22Rv1 (cell line): ENCODE measurements at regions not wholly inside any gene's neighbourhood (a gene's known extent, or its start where the extent isn't known, plus 50 kb on each side); places are given as distances from the start of the nearest gene placed in this dataset.

Experiments used
- H3K27ac ChIP-seq: fragments of 450-650 bp; 2 replicates; pipeline ENCODE4 v1.5.1; 2017
- ZFX ChIP-seq: fragments of 450-650 bp; IDR thresholded peaks from 2 replicates; pipeline ENCODE4 v1.6.1; 2017; ENCODE audit warnings: antibody characterized with exemption, borderline replicate concordance
- TF ChIP-seq, protein P1 (sequence below): fragments of 450-650 bp; IDR thresholded peaks from 2 replicates; pipeline ENCODE4 v1.5.1; 2017; ENCODE audit warnings: mild to moderate bottlenecking

DNA sequence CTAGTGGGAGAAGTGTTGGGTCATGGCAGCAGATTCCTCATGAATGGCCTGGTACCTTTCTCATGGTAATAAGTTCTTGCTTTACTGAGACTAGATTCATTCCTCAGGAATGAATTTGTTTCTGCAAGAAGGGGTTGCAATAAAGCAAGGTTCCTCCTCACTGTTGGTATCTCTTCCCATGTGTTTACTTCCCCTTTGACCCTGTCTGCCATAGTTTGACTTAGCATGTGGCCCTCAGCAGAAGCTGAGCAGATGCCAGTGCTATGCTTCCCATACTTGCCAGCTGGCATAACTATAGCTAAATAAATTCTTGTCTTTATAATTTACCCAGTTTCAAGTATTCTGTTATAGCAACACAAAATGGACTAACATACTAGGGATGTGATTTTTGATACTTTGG, 163.6 kb upstream of the COL8A1 start:
- no peak for TF ChIP-seq ZFX
- TF ChIP-seq, protein P1, sequence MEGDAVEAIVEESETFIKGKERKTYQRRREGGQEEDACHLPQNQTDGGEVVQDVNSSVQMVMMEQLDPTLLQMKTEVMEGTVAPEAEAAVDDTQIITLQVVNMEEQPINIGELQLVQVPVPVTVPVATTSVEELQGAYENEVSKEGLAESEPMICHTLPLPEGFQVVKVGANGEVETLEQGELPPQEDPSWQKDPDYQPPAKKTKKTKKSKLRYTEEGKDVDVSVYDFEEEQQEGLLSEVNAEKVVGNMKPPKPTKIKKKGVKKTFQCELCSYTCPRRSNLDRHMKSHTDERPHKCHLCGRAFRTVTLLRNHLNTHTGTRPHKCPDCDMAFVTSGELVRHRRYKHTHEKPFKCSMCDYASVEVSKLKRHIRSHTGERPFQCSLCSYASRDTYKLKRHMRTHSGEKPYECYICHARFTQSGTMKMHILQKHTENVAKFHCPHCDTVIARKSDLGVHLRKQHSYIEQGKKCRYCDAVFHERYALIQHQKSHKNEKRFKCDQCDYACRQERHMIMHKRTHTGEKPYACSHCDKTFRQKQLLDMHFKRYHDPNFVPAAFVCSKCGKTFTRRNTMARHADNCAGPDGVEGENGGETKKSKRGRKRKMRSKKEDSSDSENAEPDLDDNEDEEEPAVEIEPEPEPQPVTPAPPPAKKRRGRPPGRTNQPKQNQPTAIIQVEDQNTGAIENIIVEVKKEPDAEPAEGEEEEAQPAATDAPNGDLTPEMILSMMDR, result no peak
- H3K27ac ChIP-seq, result no peak overlapping the region

DNA sequence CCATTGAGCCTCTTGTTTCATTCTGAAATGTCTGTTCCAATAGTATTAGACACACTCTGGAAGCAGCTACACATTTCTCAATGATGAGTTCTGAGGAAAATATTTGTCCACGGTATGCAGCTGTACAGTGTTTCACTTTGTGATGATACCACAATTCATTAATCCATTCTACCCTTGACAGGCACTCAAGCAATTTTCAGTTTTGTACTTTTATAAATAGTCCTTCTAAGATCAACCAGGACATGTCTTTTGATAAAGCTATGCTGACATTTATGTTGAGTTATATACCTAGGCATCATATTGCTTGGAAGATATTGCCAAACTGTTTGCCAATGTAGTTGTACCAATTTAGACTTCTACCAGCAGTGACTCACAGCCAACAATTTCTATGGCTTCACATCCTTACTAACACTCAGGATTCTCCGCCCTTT, 165.1 kb upstream of the COL8A1 start:
- H3K27ac ChIP-seq, result no peak overlapping the region

DNA sequence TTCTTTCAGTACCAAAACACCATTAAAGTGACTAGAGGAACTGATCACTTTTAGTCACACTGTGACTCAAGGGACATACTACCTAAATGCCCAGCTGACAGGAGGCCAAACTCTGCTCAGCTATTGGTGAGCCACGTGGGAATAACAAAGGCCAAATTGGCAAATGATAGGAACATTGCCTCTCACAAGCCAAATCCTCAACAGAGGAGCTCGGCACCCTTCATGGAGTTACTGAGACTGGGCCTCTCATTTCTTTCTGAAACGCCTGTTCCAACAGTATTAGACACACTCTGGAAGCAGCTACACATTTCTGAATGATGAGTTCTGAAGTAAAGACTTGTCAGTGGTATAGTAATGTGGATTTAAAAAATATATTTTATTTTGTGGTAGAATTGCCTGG, 166.0 kb upstream of the COL8A1 start:
- no peak for TF ChIP-seq ZFX
- TF ChIP-seq, protein P1, result no peak
- H3K27ac ChIP-seq, result no peak overlapping the region

More for the DNA sequence above, 165.1 kb upstream of the COL8A1 start:
- no peak for TF ChIP-seq ZFX
- TF ChIP-seq, protein P1, result no peak

DNA sequence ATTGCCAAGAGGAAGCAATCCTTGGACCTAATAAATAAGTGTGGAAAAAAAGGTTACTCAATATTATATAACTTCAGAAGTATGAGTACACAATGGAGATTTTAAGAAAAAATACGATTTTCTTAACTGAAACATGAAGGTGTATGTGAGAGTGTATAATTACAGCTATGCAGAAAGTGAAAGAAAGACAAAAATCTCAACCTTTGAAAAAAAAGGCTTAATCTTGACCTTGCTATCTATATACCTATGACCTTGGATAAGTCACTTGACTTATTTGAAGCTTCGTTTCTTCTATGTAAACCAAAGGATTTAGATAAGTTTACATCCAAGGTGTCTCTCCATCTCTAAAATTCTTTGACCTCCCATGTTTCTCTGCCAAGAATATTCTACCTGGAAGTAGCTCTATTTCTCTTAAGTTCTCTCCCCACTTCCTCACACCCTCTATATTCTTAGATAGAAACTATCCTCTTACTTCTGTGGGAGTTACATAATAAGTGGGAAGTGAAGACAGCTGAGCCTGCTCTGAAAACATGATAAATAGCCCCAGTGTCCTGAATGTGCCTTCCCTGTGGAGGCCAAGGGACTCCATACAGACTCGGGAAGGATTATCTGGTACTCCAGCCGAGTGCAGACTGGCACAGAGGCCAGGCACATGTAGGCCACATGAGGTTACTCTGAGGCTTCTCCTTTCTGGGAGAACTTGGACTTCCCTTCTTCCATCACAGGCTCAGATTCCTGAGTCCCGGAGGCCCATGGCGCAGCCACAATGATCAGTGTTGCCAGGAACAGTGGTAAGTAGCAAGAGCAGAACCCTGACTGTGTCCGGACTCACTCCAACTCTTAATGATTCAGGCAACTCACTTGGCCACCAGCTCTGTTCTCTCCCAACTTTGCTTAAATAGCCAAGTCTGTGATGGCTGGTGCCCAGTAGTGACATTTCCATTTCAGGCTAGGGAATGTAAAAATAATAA, 166.8 kb upstream of the COL8A1 start:
- TF ChIP-seq, protein P1, result no peak
- TF ChIP-seq ZFX, result no peak
- H3K27ac ChIP-seq, result no peak overlapping the region

DNA sequence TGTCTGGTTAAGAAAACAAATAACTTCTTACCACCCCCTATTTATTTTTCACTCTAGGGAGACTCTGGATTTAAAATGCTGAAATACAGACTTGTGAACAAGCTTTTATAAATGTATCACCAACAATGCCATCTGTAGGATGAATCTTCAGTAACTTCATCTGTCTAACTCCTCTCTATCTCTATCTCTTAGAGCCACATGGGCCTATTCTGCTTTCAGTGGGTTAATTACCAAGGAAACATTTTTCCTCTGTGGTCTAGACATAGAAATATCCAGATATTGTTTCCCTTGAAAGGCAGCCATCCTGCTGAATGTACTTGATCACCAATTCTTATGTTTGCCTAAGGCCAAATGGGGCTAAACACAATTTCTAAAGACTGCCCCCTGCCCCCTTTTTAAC, 167.6 kb upstream of the COL8A1 start:
- TF ChIP-seq, protein P1, result no peak
- no peak for TF ChIP-seq ZFX
- no peak overlapping the region for H3K27ac ChIP-seq

DNA sequence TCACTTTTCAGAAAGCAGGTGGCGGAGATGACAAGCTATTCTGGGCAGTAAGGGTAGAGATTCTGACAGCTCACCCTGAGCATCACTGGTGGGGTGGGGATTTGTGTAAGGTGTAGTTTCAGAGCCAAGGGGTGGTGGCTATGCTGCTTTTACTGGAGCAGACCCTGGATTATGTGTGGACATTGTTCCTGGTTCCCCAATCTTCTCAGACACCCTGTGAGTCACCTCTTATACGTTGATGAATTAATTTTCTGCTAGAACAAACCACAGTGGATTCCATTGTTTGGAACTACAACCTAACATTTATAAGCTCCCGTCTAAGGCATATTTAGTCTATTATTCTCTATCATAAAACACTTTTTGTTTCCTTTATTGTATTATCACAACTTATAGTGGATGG, 169.5 kb upstream of the COL8A1 start:
- no peak overlapping the region for H3K27ac ChIP-seq
- no peak for TF ChIP-seq ZFX
- TF ChIP-seq, protein P1, result no peak

DNA sequence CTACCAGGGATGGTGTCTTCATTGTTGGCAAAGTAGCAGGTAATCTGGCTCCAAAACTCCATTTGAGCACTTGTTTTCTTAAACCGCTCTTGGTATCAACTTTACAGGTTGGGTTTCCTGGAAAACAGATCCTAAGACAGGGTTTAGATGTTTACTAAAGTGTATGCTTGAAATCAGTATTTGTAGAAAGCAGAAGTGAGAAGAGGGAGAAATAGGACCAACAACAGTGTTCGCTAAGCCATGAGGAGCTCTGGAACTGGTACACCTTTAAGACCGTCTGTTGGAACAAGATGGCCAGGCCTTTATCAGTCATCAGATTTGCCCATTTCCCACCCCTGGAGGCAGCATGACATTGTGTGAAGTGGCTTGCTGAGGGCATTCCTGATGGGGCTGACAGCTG, 171.0 kb upstream of the COL8A1 start:
- TF ChIP-seq, protein P1, result no peak
- no peak for TF ChIP-seq ZFX
- no peak overlapping the region for H3K27ac ChIP-seq
